ENCODE measurements at regions not wholly inside any gene's neighbourhood (a gene's known extent, or its start where the extent isn't known, plus 50 kb on each side); places are given as distances from the start of the nearest gene placed in this dataset.
"Not testable (repeated sequence)": the region's sequence is repeated elsewhere in the genome, so short reads cannot be mapped to it uniquely, and the experiment has no call there.

DNA sequence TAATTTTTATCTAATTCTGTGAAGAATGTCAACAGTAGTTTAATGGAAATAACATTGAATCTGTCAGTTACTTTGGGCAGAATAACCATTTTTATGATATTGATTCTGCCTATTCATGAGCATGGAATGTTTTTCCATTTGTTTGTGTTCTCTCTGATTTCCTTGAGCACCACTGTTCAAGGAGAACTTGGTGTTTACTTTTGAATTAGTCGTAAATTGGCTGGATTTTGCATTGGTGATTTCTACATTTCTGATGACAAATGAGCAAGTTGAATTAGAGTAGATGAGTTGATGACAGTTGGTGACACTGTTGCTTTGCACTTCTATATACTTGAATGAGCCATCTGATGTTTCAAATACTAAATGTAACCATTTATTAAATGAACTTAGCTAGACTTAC, 1007.3 kb upstream of the ADAMTS5 start:
- H3K4me3 Mint-ChIP-seq; H3K36me3 Mint-ChIP-seq; H3K27ac Mint-ChIP-seq; DNase-seq; H3K4me1 Mint-ChIP-seq; H3K27me3 Mint-ChIP-seq; H3K9me3 Mint-ChIP-seq; POLR2A ChIA-PET; ATAC-seq (ENCODE audit: low read depth): not testable (repeated sequence)

DNA sequence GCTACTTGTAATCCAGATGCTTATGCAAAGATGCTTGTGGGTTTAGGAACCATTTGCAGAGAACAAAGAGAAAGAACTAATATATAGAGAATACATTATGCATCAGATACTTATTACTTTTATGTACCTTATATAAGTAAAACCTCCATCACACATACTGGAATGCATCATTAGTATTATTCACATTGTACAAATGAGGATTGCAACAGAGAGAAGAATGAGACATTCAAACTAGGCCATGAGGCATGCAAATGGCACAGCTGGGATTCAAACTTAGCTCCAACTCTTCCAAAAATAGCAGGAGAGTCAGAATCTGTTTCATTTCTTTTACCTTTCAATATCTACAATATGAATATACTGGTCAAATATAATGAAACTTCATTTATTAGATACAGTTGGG, 1001.4 kb upstream of the ADAMTS5 start:
- H3K4me1 Mint-ChIP-seq; DNase-seq; H3K9me3 Mint-ChIP-seq; H3K4me3 Mint-ChIP-seq; H3K27me3 Mint-ChIP-seq; H3K36me3 Mint-ChIP-seq; H3K27ac Mint-ChIP-seq; ATAC-seq (ENCODE audit: low read depth); POLR2A ChIA-PET: not testable (repeated sequence)

DNA sequence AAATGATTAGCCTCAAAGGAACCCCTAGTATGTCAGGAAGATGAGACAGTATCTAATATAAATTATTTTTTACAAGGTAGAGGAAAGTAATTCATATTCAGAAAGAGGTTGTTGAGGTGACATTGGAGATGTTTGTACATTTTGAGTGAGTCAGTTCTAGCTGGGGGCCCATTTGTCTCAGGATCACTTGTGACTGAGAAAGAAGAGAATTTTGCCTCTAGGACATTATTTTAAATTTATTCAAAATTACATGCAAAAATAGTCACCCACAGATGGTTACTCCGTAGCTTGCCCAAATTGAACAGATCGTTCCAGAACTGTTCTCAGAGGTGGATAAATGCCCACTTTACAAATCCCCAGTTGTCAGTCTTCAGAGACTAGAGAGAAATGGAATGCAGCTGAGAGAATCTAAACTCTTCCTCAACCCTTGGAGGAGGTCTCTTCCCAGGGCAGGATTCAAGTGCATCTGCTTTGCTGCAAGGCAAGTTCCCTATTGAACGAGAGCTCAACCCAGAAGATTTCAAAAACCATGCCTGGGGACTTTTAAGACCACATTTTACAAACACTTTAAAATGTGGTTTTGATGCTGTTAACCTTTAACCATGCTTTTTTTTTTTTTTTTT, 987.8 kb upstream of the ADAMTS5 start:
- H3K4me3 Mint-ChIP-seq, result no peak overlapping the region
- POLR2A ChIA-PET, result no interaction called here
- H3K27me3 Mint-ChIP-seq, result no peaks in the 10 kb centered on the region

DNA sequence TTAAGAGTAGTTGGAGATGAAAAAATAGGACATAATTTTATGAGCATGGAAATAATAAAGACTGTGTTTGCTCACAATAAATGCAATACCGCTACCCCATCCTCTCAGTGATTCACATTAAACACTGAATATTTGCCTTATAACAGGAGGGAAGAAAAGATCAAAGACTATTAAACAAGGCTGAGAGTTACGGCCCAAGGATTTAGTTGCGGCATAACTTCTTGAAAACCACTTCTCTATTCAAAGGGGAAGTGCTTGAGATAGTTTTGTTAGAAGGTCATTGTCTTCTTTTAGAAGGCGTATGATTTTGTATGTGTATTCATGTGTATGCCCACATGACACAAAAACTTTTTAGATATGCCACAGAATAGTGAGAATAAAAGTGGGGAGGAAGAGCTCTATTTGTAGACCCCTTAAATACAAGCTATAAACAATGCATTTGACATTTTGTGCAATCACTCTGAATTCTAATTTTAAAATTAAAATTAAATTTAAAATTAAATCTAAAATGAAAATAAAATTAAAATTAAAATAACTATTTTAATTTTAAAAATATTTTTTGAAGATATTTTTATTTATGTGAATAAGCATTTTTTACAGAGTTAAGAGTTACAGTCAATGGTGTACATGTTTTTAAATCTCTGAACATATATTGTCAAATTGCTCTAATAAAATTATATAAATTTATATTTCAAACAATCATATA, 986.6 kb upstream of the ADAMTS5 start:
- Mint-ChIP-seq H3K9me3 (no peaks in the 10 kb centered on the region), H3K36me3 (no peaks in the 10 kb centered on the region), H3K27me3 (no peaks in the 10 kb centered on the region), H3K27ac (no peak overlapping the region), H3K4me3 (no peak overlapping the region), H3K4me1 (no peaks in the 10 kb centered on the region)
- no peak for ATAC-seq (ENCODE audit: low read depth)
- POLR2A ChIA-PET, result no interaction called here
- no peak for DNase-seq

More for the DNA sequence above, 987.8 kb upstream of the ADAMTS5 start:
- DNase-seq (no peak), ATAC-seq (ENCODE audit: low read depth) (no peak)
- H3K9me3 Mint-ChIP-seq, result no peaks in the 10 kb centered on the region
- no peak overlapping the region for H3K27ac Mint-ChIP-seq
- no peaks in the 10 kb centered on the region for H3K4me1 Mint-ChIP-seq
- H3K36me3 Mint-ChIP-seq, result no peaks in the 10 kb centered on the region

DNA sequence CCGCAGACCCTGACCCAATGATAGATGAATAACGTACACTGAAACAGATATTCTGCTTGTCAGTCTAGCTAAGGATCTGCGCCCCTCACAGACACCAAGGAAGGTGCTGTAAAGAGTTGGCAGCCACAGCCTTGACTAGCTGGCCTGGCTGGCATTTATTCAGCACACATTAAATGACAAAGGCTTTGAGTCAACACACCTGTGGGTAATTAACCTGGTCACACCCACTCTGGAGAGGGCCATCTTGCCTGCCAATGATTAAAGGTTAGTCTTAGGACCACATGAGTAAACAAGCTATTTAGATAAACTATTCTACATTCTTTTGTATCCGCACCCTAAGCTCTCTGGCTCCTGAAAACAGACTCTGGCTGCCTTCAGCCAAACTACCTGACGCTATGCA, 982.2 kb upstream of the ADAMTS5 start:
- POLR2A ChIA-PET; H3K4me3 Mint-ChIP-seq; H3K27me3 Mint-ChIP-seq; H3K9me3 Mint-ChIP-seq; H3K27ac Mint-ChIP-seq; DNase-seq; ATAC-seq (ENCODE audit: low read depth); H3K4me1 Mint-ChIP-seq; H3K36me3 Mint-ChIP-seq: not testable (repeated sequence)

DNA sequence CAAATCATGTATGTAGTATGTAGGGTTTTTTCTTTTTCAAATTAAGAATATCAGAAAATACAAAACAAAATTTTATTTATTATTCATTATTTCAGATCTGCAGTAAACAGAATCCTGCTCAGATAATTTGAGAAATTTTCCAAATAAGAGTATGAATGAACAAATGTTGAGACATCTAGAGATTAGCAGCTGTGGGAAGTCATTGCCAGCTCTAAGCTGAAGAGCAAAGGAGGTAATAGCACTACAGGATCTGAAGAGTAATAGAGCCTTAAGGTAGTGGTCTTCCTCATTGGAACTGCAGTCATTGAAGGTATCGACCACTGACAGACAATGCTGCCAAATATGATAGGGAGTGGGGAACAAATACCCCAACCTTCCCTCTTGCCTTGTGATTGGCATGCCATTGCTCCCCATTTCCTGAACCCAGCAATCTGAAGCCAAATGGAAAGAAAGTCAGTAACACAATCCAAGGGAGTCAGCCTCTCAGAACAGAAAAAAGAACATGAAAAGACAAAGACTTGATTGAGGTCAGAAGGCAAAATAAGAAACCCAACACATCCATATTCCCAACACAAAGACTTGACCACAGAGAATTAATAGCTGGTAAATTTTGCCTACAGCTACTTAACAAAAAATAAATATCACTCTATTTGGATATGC, 963.4 kb upstream of the ADAMTS5 start:
- H3K4me1 Mint-ChIP-seq; H3K4me3 Mint-ChIP-seq; H3K36me3 Mint-ChIP-seq; DNase-seq; POLR2A ChIA-PET; H3K27me3 Mint-ChIP-seq; ATAC-seq (ENCODE audit: low read depth); H3K9me3 Mint-ChIP-seq; H3K27ac Mint-ChIP-seq: not testable (repeated sequence)

DNA sequence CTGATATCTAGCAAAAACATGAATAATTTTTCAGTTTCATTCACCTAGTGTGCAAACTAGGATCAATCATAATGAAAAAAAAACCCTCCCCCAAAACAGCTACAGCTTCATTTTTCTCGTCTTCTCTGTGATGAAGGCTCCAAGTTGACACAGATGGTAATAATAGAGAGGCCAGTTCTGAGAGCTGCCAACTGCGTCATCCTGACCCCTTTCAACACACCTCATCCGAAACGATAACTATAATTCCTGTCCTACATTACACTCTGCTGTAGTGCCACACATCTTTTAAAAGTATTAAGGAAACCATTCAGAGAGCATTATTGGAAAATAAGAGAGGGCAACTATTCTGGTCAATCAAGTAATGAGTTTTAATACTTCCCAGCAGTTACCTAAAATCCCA, 962.3 kb upstream of the ADAMTS5 start:
- H3K27ac Mint-ChIP-seq; H3K36me3 Mint-ChIP-seq; H3K4me1 Mint-ChIP-seq; POLR2A ChIA-PET; H3K9me3 Mint-ChIP-seq; DNase-seq; ATAC-seq (ENCODE audit: low read depth); H3K4me3 Mint-ChIP-seq; H3K27me3 Mint-ChIP-seq: not testable (repeated sequence)

DNA sequence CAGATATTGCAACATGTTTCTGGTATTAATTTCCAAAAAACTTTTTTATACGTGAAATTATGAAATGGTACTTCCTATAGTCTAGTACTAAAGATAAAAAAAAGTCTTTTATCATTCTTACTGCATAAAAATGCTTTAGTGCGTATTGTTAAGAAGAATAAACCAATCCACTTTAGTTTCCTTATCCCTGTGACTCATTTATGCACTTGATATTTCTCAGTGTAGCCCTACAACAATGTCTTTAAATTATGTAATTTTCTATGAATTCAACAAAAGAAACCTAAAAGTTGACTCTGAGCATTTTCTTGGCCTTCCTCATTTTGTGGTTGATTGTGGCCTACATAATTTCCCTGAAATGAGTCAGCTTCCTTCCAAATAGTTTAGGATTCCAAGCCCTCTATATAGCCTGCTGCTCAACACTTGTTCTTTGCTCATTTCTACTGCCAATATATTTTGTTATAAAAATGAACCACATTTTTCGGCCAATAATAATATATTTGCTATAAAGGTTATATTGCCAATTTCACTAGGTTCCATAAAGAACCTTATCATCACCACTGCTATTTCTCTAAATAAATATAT, 961.7 kb upstream of the ADAMTS5 start:
- DNase-seq; H3K4me3 Mint-ChIP-seq; H3K27ac Mint-ChIP-seq; POLR2A ChIA-PET; H3K36me3 Mint-ChIP-seq; H3K9me3 Mint-ChIP-seq; H3K27me3 Mint-ChIP-seq; H3K4me1 Mint-ChIP-seq; ATAC-seq (ENCODE audit: low read depth): not testable (repeated sequence)

DNA sequence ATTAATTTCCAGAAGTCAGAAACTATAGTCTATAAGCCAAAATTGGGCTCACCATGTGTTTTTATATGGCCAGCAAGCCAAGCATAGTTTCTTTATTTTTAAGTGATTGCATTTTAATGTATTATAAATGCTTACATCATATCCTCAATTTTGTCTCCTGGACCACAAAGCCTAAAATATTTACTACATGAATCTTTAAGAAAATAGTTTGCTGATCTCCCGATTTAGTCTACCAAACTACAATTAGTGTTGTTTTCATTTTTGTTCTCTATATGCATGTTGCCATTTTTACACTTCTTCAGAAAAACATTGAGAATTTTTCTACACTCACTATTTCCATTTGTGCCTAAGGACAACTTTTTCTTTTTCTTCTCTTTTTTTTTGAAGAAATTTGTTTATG, 954.5 kb upstream of the ADAMTS5 start:
- DNase-seq; ATAC-seq (ENCODE audit: low read depth); H3K9me3 Mint-ChIP-seq; H3K4me3 Mint-ChIP-seq; H3K27me3 Mint-ChIP-seq; H3K4me1 Mint-ChIP-seq; POLR2A ChIA-PET; H3K36me3 Mint-ChIP-seq; H3K27ac Mint-ChIP-seq: not testable (repeated sequence)

DNA sequence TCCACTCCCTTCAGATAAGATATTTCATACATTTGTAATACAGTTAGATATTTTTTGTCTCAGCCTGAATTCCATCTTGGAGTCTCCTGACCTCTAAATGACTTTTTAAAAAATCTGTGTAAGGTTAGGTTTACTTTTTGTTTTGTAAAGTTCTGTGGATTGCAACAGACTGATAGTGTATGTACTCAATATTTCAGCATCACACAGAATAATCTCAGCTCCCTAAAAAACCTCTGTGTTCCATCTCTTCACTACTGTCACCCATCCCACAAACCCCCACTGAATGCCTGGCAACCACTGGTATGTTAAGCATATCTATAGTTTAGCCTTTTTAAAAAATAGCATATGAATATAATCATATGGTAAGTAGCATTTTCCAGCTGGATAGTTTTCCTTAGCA, 951.1 kb upstream of the ADAMTS5 start:
- ATAC-seq (ENCODE audit: low read depth); H3K4me3 Mint-ChIP-seq; H3K27me3 Mint-ChIP-seq; POLR2A ChIA-PET; H3K4me1 Mint-ChIP-seq; H3K36me3 Mint-ChIP-seq; DNase-seq; H3K27ac Mint-ChIP-seq: not testable (repeated sequence)
- H3K9me3 Mint-ChIP-seq, result peaks cover 12% of the 10 kb centered on the region

DNA sequence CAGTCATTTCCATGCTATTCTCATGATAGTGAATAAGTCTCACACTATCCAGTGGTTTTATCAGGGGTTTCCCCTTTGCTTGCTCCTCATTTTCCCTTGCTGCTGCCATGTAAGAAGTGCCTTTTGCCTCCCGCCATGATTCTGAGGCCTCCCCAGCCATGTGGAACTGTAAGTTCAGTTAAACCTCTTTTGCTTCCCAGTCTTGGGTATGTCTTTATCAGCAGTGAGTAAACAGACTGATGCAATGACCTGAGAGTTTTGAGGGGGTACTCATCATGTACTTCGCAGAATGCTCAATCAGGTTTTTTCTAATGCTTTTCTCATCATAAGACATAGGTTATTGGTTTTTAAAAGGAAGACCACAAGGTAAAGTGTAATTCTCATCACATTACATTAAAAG, 949.4 kb upstream of the ADAMTS5 start:
- H3K4me3 Mint-ChIP-seq; DNase-seq; H3K4me1 Mint-ChIP-seq; POLR2A ChIA-PET; H3K27me3 Mint-ChIP-seq; ATAC-seq (ENCODE audit: low read depth); H3K27ac Mint-ChIP-seq; H3K36me3 Mint-ChIP-seq: not testable (repeated sequence)
- H3K9me3 Mint-ChIP-seq, result peaks cover 14% of the 10 kb centered on the region

DNA sequence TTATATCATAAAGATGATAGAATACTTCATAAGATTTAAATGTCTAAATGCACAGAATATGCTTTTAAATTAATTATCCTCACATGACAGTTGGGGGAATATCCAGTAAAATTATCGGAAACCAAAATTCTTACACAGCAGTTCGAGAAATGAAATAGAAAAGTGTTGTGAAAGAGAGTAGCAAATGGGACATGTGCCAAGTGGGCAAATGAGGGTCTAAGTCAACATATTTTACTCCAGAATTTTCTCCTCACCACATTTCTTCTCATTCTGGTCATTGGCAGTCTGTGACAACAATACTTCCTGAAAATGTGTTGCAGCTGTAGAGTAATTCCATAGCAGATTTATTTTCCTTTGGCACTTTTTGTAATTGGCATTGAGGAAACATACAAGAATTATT, 945.2 kb upstream of the ADAMTS5 start:
- H3K27me3 Mint-ChIP-seq; ATAC-seq (ENCODE audit: low read depth); H3K4me3 Mint-ChIP-seq; H3K27ac Mint-ChIP-seq; H3K4me1 Mint-ChIP-seq; H3K36me3 Mint-ChIP-seq; DNase-seq; POLR2A ChIA-PET: not testable (repeated sequence)
- peaks cover 12% of the 10 kb centered on the region for H3K9me3 Mint-ChIP-seq

DNA sequence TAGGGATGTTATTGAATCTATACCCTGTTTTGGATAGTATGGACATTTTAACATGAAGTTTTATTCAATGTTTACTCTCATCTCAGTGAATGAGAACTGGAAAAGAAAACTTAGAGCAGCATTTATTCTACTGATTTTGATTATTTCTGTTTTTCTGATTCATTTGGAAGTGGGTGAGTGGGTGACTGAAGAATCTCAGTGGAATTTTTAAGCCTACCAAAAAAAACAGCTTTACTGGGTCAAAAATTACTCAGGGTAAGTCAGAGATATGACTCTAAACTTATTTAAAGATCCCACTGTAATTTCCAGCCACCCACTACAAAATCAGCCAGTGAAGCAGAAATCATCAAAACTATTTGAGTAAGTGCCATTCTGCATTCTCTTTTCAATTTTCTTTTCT, 942.6 kb upstream of the ADAMTS5 start:
- H3K27me3 Mint-ChIP-seq; H3K27ac Mint-ChIP-seq; POLR2A ChIA-PET; H3K4me3 Mint-ChIP-seq; H3K9me3 Mint-ChIP-seq; H3K4me1 Mint-ChIP-seq; H3K36me3 Mint-ChIP-seq; DNase-seq; ATAC-seq (ENCODE audit: low read depth): not testable (repeated sequence)

DNA sequence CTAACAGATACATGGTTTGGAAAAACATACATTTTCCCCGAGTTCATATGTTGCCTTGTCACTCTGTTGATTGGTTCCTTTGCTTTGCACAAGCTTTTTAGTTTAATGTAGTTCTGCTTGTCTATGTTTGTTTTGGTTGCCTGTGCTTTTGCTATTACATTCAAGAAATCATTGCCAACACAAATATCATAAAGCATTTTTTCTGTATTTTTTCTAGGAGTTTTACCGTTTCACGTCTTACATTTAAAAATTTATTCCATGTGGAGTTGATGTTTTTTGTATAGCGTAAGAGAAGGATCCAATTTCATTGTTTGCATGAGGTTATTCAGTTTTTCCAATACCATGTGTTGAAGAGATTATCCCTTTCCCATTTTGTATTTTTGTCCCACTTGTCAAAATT, 941.9 kb upstream of the ADAMTS5 start:
- H3K9me3 Mint-ChIP-seq; H3K27ac Mint-ChIP-seq; H3K4me1 Mint-ChIP-seq; ATAC-seq (ENCODE audit: low read depth); POLR2A ChIA-PET; H3K4me3 Mint-ChIP-seq; DNase-seq; H3K27me3 Mint-ChIP-seq; H3K36me3 Mint-ChIP-seq: not testable (repeated sequence)
